WTC11 (cell line): ENCODE measurements at regions not wholly inside any gene's neighbourhood (a gene's known extent, or its start where the extent isn't known, plus 50 kb on each side); places are given as distances from the start of the nearest gene placed in this dataset.

Source experiments
- ATAC-seq: fragments of 200-7000 bp; cut with Tn5 transposase; 2 replicates; pipeline ENCODE4 v1.10.0; 2021; ENCODE audit warnings: mild to moderate bottlenecking, moderate library complexity
- CTCF ChIA-PET: fragments of 300-600 bp; sonication (Branson Sonifier 250); formaldehyde crosslinking; loops from one replicate; lab custom pipeline; 2021; ENCODE audit warnings: antibody characterized with exemption; lab: Charles Lee
- POLR2A ChIA-PET: fragments of 350-600 bp; sonication (Branson Sonifier 250); formaldehyde crosslinking; loops from one replicate; lab custom pipeline; 2021; ENCODE audit warnings: antibody characterized with exemption; lab: Charles Lee
- DNase-seq: peaks from one replicate; pipeline ENCODE4 v3.0.0; 2021; ENCODE audit warnings: low spot score
- H3K27ac Mint-ChIP-seq: 2 replicates; pipeline ENCODE4 v1.8.0; 2021; ENCODE audit warnings: mixed read lengths
- H3K27me3 Mint-ChIP-seq: 2 replicates; pipeline ENCODE4 v1.8.0; 2021; ENCODE audit warnings: low read depth, mild to moderate bottlenecking, moderate library complexity, mixed read lengths
- H3K36me3 Mint-ChIP-seq: 2 replicates; pipeline ENCODE4 v1.8.0; 2021; ENCODE audit warnings: mixed read lengths
- H3K4me1 Mint-ChIP-seq: 2 replicates; pipeline ENCODE4 v1.8.0; 2022; ENCODE audit warnings: mixed read lengths
- H3K4me3 Mint-ChIP-seq: 2 replicates; pipeline ENCODE4 v1.8.0; 2021; ENCODE audit warnings: mild to moderate bottlenecking, moderate library complexity, mixed read lengths
- H3K9me3 Mint-ChIP-seq: 2 replicates; pipeline ENCODE4 v1.8.0; 2021; ENCODE audit warnings: mixed read lengths
- ARID4B ChIP-seq: sonication (generic); formaldehyde crosslinking; IDR thresholded peaks from 2 replicates; pipeline ENCODE4 v1.8.0; 2023; ENCODE audit warnings: missing genetic modification reagents, mild to moderate bottlenecking, borderline replicate concordance
- ATF1 ChIP-seq: sonication (generic); formaldehyde crosslinking; IDR thresholded peaks from 2 replicates; pipeline ENCODE4 v1.8.1; 2023; ENCODE audit warnings: mild to moderate bottlenecking, moderate library complexity, missing genetic modification reagents
- ATF2 ChIP-seq: sonication (generic); formaldehyde crosslinking; IDR thresholded peaks from 2 replicates; pipeline ENCODE4 v1.8.1; 2022; ENCODE audit warnings: low read depth, missing genetic modification reagents, borderline replicate concordance
- CREM ChIP-seq: sonication (generic); formaldehyde crosslinking; IDR thresholded peaks from 2 replicates; pipeline ENCODE4 v1.8.1; 2022; ENCODE audit warnings: mild to moderate bottlenecking, missing genetic modification reagents, moderate library complexity
- CTCF ChIP-seq: fragments of 200-600 bp; IDR thresholded peaks from 2 replicates; pipeline ENCODE4 v1.8.0; 2022; ENCODE audit warnings: antibody characterized with exemption
- E2F1 ChIP-seq: sonication (generic); formaldehyde crosslinking; IDR thresholded peaks from 2 replicates; pipeline ENCODE4 v1.8.0; 2022; ENCODE audit warnings: mild to moderate bottlenecking, missing genetic modification reagents
- FOXP1 ChIP-seq: sonication (generic); formaldehyde crosslinking; IDR thresholded peaks from 2 replicates; pipeline ENCODE4 v1.8.0; 2022; ENCODE audit warnings: missing genetic modification reagents, mild to moderate bottlenecking, moderate library complexity, borderline replicate concordance
- HMGXB4 ChIP-seq: sonication (generic); formaldehyde crosslinking; IDR thresholded peaks from 2 replicates; pipeline ENCODE4 v1.8.1; 2023; ENCODE audit warnings: mild to moderate bottlenecking, moderate library complexity, missing genetic modification reagents
- IRF2 ChIP-seq: sonication (generic); formaldehyde crosslinking; IDR thresholded peaks from 2 replicates; pipeline ENCODE4 v1.8.0; 2022; ENCODE audit warnings: low read depth, missing genetic modification reagents, borderline replicate concordance
- MXD4 ChIP-seq: fragments of 250-450 bp; sonication (Bioruptor Pico); IDR thresholded peaks from 2 replicates; pipeline ENCODE4 v1.8.0; 2021; ENCODE audit warnings: mild to moderate bottlenecking, moderate library complexity, borderline replicate concordance
- MYBL2 ChIP-seq: sonication (generic); formaldehyde crosslinking; IDR thresholded peaks from 2 replicates; pipeline ENCODE4 v1.8.1; 2023; ENCODE audit warnings: mild to moderate bottlenecking, moderate library complexity, missing genetic modification reagents
- NFE2L1 ChIP-seq: sonication (generic); formaldehyde crosslinking; IDR thresholded peaks from 2 replicates; pipeline ENCODE4 v1.8.1; 2023; ENCODE audit warnings: missing genetic modification reagents
- NR2C2 ChIP-seq: sonication (generic); formaldehyde crosslinking; IDR thresholded peaks from 2 replicates; pipeline ENCODE4 v1.8.0; 2022; ENCODE audit warnings: mild to moderate bottlenecking, missing genetic modification reagents
- PREB ChIP-seq: sonication (generic); formaldehyde crosslinking; IDR thresholded peaks from 2 replicates; pipeline ENCODE4 v1.8.1; 2022; ENCODE audit warnings: mild to moderate bottlenecking, missing genetic modification reagents, moderate library complexity, borderline replicate concordance
- PRRX2 ChIP-seq: fragments of 250-450 bp; sonication (Bioruptor Pico); IDR thresholded peaks from 2 replicates; pipeline ENCODE4 v1.8.0; 2021; ENCODE audit warnings: mild to moderate bottlenecking
- RELA ChIP-seq: sonication (generic); formaldehyde crosslinking; IDR thresholded peaks from 2 replicates; pipeline ENCODE4 v1.8.1; 2022; ENCODE audit warnings: missing genetic modification reagents, mild to moderate bottlenecking, borderline replicate concordance
- RORB ChIP-seq: fragments of 250-450 bp; sonication (Bioruptor Pico); IDR thresholded peaks from 2 replicates; pipeline ENCODE4 v1.9.0; 2021; ENCODE audit warnings: mild to moderate bottlenecking
- SMAD3 ChIP-seq: sonication (generic); formaldehyde crosslinking; IDR thresholded peaks from 2 replicates; pipeline ENCODE4 v1.8.0; 2022; ENCODE audit warnings: missing genetic modification reagents, mild to moderate bottlenecking, borderline replicate concordance
- SMAD4 ChIP-seq: sonication (generic); formaldehyde crosslinking; IDR thresholded peaks from 2 replicates; pipeline ENCODE4 v1.8.0; 2022; ENCODE audit warnings: mild to moderate bottlenecking, missing genetic modification reagents
- TEAD1 ChIP-seq: sonication (generic); formaldehyde crosslinking; IDR thresholded peaks from 2 replicates; pipeline ENCODE4 v1.8.0; 2022; ENCODE audit warnings: mild to moderate bottlenecking, missing genetic modification reagents
- ZMAT4 ChIP-seq: fragments of 250-450 bp; sonication (Bioruptor Pico); IDR thresholded peaks from 2 replicates; pipeline ENCODE4 v1.9.0; 2021; ENCODE audit warnings: mild to moderate bottlenecking

- Mint-ChIP-seq H3K27ac (peak overlapping the region; percentile 82; the same call in 1 of the 2 replicates), H3K27me3 (peaks cover 3% of the 10 kb centered on the region; the same call in 1 of the 2 replicates), H3K36me3 (no peaks in the 10 kb centered on the region), H3K4me3 (peak overlapping the region; percentile 80), H3K4me1 (peaks cover 19% of the 10 kb centered on the region), H3K9me3 (no peaks in the 10 kb centered on the region)
- CTCF ChIA-PET: interaction anchor here (0.9 kb wide), 1 partner anchor 141 kb away, joined by 3 read pairs; no protein-coding TSS in a partner anchor
- DNase-seq: no peak
- TF ChIP-seq E2F1 (no peak), HMGXB4 (CRISPR knock-in tag) (no peak), PRRX2 (CRISPR knock-in tag) (no peak), SMAD3 (CRISPR knock-in tag) (no peak), PREB (CRISPR knock-in tag) (no peak), TEAD1 (CRISPR knock-in tag) (no peak), ATF1 (CRISPR knock-in tag) (no peak), ZMAT4 (CRISPR knock-in tag) (no peak)
- POLR2A ChIA-PET: no interaction called here
- no peak for ATAC-seq
These were observed 83.8 kb upstream of the FREM1 start for GRCh38 chr9:14993901-14994554.

- DNase-seq (peak; percentile 95), ATAC-seq (peak; percentile 97)
- H3K4me3 Mint-ChIP-seq: peak overlapping the region; percentile 80
- ChIA-PET CTCF (interaction anchor here (0.9 kb wide), 2 partner anchors 57 to 142 kb away, joined by 3 read pairs; no protein-coding TSS in a partner anchor), POLR2A (no interaction called here)
- H3K4me1 Mint-ChIP-seq: peaks cover 19% of the 10 kb centered on the region
- no peaks in the 10 kb centered on the region for H3K36me3 Mint-ChIP-seq
- H3K27me3 Mint-ChIP-seq: peaks cover 3% of the 10 kb centered on the region; the same call in 1 of the 2 replicates
- H3K9me3 Mint-ChIP-seq: no peaks in the 10 kb centered on the region
- H3K27ac Mint-ChIP-seq: peak overlapping the region; percentile 82; the same call in 1 of the 2 replicates
- no peak for TF ChIP-seq ATF2
- TF ChIP-seq RORB: no peak
- no peak for TF ChIP-seq IRF2
- 0 out of 2 replicates have a peak, but pooled peaks have one; percentile 33 for TF ChIP-seq MYBL2 (CRISPR knock-in tag)
- TF ChIP-seq RELA (CRISPR knock-in tag): no peak
- no peak for TF ChIP-seq NFE2L1 (CRISPR knock-in tag)
- TF ChIP-seq MXD4 (CRISPR knock-in tag): no peak
- TF ChIP-seq NR2C2 (CRISPR knock-in tag): peak; percentile 93
- no peak for TF ChIP-seq SMAD4
- TF ChIP-seq CREM (CRISPR knock-in tag): 0 out of 2 replicates have a peak, but pooled peaks have one; percentile 30
- peak; percentile 67; the same call in 1 of the 2 replicates for TF ChIP-seq FOXP1 (CRISPR knock-in tag)
- 0 out of 2 replicates have a peak, but pooled peaks have one; percentile 15 for TF ChIP-seq ARID4B (CRISPR knock-in tag)
- no peak for TF ChIP-seq CTCF
These were observed 83.0 kb upstream of the FREM1 start for GRCh38 chr9:14993061-14993800.
